GM06990 (cell line): ENCODE measurements at regions not wholly inside any gene's neighbourhood (a gene's known extent, or its start where the extent isn't known, plus 50 kb on each side); places are given as distances from the start of the nearest gene placed in this dataset.

Experiments
- DNase-seq: peaks from one replicate; pipeline ENCODE4 v3.0.0-alpha.2; 2011; ENCODE audit not compliant: insufficient read length; ENCODE audit errors: extremely low read depth
- H3K27me3 ChIP-seq: replicated peaks from 2 replicates; pipeline ENCODE4 v1.6.0; 2011; ENCODE audit warnings: low read length; ENCODE audit not compliant: control insufficient read depth, insufficient read depth
- H3K36me3 ChIP-seq: 2 replicates; pipeline ENCODE4 v1.5.1; 2011; ENCODE audit warnings: low read length; ENCODE audit not compliant: control insufficient read depth, insufficient read depth
- H3K4me3 ChIP-seq: replicated peaks from 2 replicates; pipeline ENCODE4 v1.5.1; 2011; ENCODE audit warnings: low read depth, mild to moderate bottlenecking, control low read depth, low read length
- TF ChIP-seq, protein P1 (sequence below): IDR thresholded peaks from 2 replicates; pipeline ENCODE4 v1.5.1; 2011; ENCODE audit warnings: low read length, control low read depth, mild to moderate bottlenecking, inconsistent platforms; ENCODE audit not compliant: insufficient read depth, poor library complexity, severe bottlenecking

GRCh38 chr10:84990713-84991112 is 662.3 kb downstream of the CCSER2 start:
- Histone ChIP-seq H3K4me3 (no peak overlapping the region), H3K27me3 (no peaks in the 10 kb centered on the region), H3K36me3 (no peaks in the 10 kb centered on the region)
- DNase-seq = no peak
- TF ChIP-seq, protein P1, sequence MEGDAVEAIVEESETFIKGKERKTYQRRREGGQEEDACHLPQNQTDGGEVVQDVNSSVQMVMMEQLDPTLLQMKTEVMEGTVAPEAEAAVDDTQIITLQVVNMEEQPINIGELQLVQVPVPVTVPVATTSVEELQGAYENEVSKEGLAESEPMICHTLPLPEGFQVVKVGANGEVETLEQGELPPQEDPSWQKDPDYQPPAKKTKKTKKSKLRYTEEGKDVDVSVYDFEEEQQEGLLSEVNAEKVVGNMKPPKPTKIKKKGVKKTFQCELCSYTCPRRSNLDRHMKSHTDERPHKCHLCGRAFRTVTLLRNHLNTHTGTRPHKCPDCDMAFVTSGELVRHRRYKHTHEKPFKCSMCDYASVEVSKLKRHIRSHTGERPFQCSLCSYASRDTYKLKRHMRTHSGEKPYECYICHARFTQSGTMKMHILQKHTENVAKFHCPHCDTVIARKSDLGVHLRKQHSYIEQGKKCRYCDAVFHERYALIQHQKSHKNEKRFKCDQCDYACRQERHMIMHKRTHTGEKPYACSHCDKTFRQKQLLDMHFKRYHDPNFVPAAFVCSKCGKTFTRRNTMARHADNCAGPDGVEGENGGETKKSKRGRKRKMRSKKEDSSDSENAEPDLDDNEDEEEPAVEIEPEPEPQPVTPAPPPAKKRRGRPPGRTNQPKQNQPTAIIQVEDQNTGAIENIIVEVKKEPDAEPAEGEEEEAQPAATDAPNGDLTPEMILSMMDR = no peak

GRCh38 chr10:84991301-84991700 is 662.9 kb downstream of the CCSER2 start:
- TF ChIP-seq, protein P1 = no peak
- no peak overlapping the region for H3K4me3 ChIP-seq
- DNase-seq = no peak
- no peaks in the 10 kb centered on the region for H3K27me3 ChIP-seq
- no peaks in the 10 kb centered on the region for H3K36me3 ChIP-seq

GRCh38 chr10:84993251-84994035 is 665.1 kb downstream of the CCSER2 start:
- TF ChIP-seq, protein P1 = no peak
- Histone ChIP-seq H3K4me3 (no peak overlapping the region), H3K36me3 (no peaks in the 10 kb centered on the region), H3K27me3 (no peaks in the 10 kb centered on the region)
- DNase-seq = no peak

- Histone ChIP-seq H3K4me3 (no peak overlapping the region), H3K36me3 (no peaks in the 10 kb centered on the region), H3K27me3 (no peaks in the 10 kb centered on the region)
- TF ChIP-seq, protein P1 = no peak
- DNase-seq = no peak
Measured at GRCh38 chr10:84994722-84995121, 666.3 kb downstream of the CCSER2 start.

GRCh38 chr10:84996580-84996979 is 668.2 kb downstream of the CCSER2 start:
- Histone ChIP-seq H3K27me3 (no peaks in the 10 kb centered on the region), H3K36me3 (no peaks in the 10 kb centered on the region), H3K4me3 (no peak overlapping the region)
- no peak for DNase-seq
- TF ChIP-seq, protein P1 = no peak

DNA sequence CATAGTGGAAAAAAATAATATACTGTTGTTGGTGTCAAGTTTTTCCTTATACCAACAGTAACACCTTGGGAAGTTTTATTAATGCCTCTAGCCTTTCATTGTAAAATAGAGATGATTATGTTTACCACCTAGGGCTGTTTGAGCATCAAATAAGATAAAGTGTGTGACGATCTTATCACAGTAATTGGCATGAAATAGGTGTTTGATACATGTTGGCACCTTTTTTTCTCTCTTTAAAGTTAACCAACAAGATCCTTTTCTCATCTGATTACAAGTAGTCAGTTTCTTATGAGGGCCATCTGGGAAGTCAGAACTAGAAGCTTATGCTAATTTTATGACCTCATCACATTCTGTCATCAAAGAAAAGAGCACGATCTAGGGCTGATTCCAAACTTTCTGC is 669.5 kb downstream of the CCSER2 start:
- Histone ChIP-seq H3K27me3 (no peaks in the 10 kb centered on the region), H3K4me3 (no peak overlapping the region), H3K36me3 (no peaks in the 10 kb centered on the region)
- TF ChIP-seq, protein P1 = no peak
- DNase-seq = no peak
